Peyer's patch (tissue), 4 donors: ENCODE measurements at regions not wholly inside any gene's neighbourhood (a gene's known extent, or its start where the extent isn't known, plus 50 kb on each side); places are given as distances from the start of the nearest gene placed in this dataset.

Experiments
- CTCF ChIP-seq, 6 experiments: fragments of 450-650 bp in 4 of 6; fragments of 200-600 bp in 2 of 6; sonication (generic) in 1 of 6; IDR thresholded peaks; one replicate each; pipeline ENCODE4 v1.5.1; 2017 to 2019; ENCODE audit warnings: antibody characterized with exemption in 6 of 6, mild to moderate bottlenecking in 3 of 6, moderate library complexity in 1 of 6
- POLR2A ChIP-seq, 2 donors: fragments of 450-650 bp; IDR thresholded peaks; one replicate each; pipeline ENCODE4 v1.5.1; 2017; ENCODE audit warnings: antibody characterized with exemption in 2 of 2, mild to moderate bottlenecking in 2 of 2, moderate library complexity in 2 of 2

- TF ChIP-seq POLR2A (IDR thresholded peaks at IDR 0.05) (no peak), CTCF (IDR thresholded peaks at IDR 0.05) (no peak)
Observed at GRCh38 chr12:91396293-91396692, 213.7 kb upstream of the DCN start.
